ENCODE measurements at regions not wholly inside any gene's neighbourhood (a gene's known extent, or its start where the extent isn't known, plus 50 kb on each side); places are given as distances from the start of the nearest gene placed in this dataset.

DNA sequence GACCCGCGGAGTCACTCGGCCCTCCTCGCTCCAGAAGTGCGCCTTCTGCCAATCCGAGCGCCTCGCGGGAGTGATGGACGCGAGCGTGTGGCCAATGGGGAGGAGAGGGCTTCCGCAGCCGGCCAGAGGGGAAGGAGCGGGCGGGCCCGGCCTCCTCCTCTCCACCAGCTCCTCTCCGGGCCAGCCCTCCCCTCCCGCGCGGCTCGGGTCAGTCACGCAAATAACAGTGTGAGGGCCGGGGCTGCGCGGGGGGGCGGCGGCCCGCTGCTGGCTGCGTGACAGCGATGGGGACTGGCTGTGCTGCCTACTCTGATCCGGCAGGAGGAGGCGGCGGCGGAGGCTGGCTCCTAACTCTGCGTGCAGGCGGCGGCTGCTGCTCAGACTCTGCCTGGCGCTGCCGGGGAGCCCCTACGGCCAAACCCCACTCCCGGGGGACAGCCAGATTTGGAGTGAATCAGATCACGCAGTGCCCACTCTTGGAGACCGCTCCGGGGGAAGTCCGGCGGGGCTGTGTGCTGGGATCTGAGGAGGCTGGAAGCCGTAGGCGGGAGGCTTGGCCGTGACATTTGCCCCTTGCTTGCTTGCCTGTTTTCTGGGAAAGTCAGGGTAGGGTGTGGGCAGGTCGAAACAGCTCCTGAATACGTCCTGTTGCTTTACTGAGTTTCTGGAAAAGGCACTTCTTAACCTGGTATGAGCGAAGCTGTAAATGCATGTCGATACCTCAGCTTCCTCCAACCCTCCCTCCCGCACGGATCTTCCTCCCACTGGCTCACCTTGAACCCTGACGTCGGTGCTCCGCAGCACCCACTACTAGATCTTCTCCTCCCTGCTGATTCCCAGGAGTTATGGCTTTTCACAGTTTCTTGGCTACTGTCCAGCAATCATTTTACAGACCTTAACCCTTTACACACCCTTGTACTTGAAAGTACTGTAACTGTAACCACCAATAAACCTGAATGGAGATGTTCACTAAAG lies 97.9 kb upstream of the SERTAD2 start (continued):
- TF ChIP-seq ZNF207 (IDR thresholded peaks at IDR 0.05; ENCODE audit: borderline replicate concordance), result no peak
- no peak for TF ChIP-seq ZC3H4 (CRISPR knock-in tag; IDR thresholded peaks at IDR 0.05; ENCODE audit: borderline replicate concordance)
- TF ChIP-seq, protein P1, sequence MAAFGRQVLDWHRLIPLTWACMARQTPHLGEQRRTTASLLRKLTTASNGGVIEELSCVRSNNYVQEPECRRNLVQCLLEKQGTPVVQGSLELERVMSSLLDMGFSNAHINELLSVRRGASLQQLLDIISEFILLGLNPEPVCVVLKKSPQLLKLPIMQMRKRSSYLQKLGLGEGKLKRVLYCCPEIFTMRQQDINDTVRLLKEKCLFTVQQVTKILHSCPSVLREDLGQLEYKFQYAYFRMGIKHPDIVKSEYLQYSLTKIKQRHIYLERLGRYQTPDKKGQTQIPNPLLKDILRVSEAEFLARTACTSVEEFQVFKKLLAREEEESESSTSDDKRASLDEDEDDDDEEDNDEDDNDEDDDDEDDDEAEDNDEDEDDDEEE (CRISPR knock-in tag; IDR thresholded peaks at IDR 0.05), result no peak
- peak; percentile 70 for TF ChIP-seq JARID2 (CRISPR knock-in tag; IDR thresholded peaks at IDR 0.05; ENCODE audit: insufficient replicate concordance)
- no peak for TF ChIP-seq ZNF747 (CRISPR knock-in tag; IDR thresholded peaks at IDR 0.05; ENCODE audit: borderline replicate concordance)
- TF ChIP-seq, protein P2, sequence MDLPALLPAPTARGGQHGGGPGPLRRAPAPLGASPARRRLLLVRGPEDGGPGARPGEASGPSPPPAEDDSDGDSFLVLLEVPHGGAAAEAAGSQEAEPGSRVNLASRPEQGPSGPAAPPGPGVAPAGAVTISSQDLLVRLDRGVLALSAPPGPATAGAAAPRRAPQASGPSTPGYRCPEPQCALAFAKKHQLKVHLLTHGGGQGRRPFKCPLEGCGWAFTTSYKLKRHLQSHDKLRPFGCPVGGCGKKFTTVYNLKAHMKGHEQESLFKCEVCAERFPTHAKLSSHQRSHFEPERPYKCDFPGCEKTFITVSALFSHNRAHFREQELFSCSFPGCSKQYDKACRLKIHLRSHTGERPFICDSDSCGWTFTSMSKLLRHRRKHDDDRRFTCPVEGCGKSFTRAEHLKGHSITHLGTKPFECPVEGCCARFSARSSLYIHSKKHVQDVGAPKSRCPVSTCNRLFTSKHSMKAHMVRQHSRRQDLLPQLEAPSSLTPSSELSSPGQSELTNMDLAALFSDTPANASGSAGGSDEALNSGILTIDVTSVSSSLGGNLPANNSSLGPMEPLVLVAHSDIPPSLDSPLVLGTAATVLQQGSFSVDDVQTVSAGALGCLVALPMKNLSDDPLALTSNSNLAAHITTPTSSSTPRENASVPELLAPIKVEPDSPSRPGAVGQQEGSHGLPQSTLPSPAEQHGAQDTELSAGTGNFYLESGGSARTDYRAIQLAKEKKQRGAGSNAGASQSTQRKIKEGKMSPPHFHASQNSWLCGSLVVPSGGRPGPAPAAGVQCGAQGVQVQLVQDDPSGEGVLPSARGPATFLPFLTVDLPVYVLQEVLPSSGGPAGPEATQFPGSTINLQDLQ (CRISPR knock-in tag; IDR thresholded peaks at IDR 0.05), result no peak
- TF ChIP-seq, protein P3, sequence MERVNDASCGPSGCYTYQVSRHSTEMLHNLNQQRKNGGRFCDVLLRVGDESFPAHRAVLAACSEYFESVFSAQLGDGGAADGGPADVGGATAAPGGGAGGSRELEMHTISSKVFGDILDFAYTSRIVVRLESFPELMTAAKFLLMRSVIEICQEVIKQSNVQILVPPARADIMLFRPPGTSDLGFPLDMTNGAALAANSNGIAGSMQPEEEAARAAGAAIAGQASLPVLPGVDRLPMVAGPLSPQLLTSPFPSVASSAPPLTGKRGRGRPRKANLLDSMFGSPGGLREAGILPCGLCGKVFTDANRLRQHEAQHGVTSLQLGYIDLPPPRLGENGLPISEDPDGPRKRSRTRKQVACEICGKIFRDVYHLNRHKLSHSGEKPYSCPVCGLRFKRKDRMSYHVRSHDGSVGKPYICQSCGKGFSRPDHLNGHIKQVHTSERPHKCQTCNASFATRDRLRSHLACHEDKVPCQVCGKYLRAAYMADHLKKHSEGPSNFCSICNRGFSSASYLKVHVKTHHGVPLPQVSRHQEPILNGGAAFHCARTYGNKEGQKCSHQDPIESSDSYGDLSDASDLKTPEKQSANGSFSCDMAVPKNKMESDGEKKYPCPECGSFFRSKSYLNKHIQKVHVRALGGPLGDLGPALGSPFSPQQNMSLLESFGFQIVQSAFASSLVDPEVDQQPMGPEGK (CRISPR knock-in tag; IDR thresholded peaks at IDR 0.05), result peak; percentile 98
- TF ChIP-seq SIN3A (IDR thresholded peaks at IDR 0.05; ENCODE audit: borderline replicate concordance, low read depth, low read length), result peak; percentile 80; the same call in 1 of the 2 replicates
- TF ChIP-seq, protein P4, sequence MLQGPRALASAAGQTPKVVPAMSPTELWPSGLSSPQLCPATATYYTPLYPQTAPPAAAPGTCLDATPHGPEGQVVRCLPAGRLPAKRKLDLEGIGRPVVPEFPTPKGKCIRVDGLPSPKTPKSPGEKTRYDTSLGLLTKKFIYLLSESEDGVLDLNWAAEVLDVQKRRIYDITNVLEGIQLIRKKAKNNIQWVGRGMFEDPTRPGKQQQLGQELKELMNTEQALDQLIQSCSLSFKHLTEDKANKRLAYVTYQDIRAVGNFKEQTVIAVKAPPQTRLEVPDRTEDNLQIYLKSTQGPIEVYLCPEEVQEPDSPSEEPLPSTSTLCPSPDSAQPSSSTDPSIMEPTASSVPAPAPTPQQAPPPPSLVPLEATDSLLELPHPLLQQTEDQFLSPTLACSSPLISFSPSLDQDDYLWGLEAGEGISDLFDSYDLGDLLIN (CRISPR knock-in tag; IDR thresholded peaks at IDR 0.05; ENCODE audit: borderline replicate concordance), result no peak
- no peak for TF ChIP-seq ZNF326 (CRISPR knock-in tag; IDR thresholded peaks at IDR 0.05; ENCODE audit: borderline replicate concordance)
- TF ChIP-seq, protein P5, sequence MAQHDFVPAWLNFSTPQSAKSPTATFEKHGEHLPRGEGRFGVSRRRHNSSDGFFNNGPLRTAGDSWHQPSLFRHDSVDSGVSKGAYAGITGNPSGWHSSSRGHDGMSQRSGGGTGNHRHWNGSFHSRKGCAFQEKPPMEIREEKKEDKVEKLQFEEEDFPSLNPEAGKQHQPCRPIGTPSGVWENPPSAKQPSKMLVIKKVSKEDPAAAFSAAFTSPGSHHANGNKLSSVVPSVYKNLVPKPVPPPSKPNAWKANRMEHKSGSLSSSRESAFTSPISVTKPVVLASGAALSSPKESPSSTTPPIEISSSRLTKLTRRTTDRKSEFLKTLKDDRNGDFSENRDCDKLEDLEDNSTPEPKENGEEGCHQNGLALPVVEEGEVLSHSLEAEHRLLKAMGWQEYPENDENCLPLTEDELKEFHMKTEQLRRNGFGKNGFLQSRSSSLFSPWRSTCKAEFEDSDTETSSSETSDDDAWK (CRISPR knock-in tag; IDR thresholded peaks at IDR 0.05), result no peak
- TF ChIP-seq ZNF136 (CRISPR knock-in tag; IDR thresholded peaks at IDR 0.05; ENCODE audit: low read depth), result no peak
- TF ChIP-seq MAFF (IDR thresholded peaks at IDR 0.05; ENCODE audit: low read depth, low read length), result no peak
- TF ChIP-seq, protein P6, sequence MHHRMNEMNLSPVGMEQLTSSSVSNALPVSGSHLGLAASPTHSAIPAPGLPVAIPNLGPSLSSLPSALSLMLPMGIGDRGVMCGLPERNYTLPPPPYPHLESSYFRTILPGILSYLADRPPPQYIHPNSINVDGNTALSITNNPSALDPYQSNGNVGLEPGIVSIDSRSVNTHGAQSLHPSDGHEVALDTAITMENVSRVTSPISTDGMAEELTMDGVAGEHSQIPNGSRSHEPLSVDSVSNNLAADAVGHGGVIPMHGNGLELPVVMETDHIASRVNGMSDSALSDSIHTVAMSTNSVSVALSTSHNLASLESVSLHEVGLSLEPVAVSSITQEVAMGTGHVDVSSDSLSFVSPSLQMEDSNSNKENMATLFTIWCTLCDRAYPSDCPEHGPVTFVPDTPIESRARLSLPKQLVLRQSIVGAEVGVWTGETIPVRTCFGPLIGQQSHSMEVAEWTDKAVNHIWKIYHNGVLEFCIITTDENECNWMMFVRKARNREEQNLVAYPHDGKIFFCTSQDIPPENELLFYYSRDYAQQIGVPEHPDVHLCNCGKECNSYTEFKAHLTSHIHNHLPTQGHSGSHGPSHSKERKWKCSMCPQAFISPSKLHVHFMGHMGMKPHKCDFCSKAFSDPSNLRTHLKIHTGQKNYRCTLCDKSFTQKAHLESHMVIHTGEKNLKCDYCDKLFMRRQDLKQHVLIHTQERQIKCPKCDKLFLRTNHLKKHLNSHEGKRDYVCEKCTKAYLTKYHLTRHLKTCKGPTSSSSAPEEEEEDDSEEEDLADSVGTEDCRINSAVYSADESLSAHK (CRISPR knock-in tag; IDR thresholded peaks at IDR 0.05; ENCODE audit: borderline replicate concordance), result no peak
- peak; percentile 41; the same call in 1 of the 2 replicates for TF ChIP-seq FOXK1 (CRISPR knock-in tag; IDR thresholded peaks at IDR 0.05; ENCODE audit: borderline replicate concordance, low read depth)
- TF ChIP-seq, protein P7, sequence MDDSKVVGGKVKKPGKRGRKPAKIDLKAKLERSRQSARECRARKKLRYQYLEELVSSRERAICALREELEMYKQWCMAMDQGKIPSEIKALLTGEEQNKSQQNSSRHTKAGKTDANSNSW (CRISPR knock-in tag; IDR thresholded peaks at IDR 0.05; ENCODE audit: borderline replicate concordance), result no peak

Measured in HepG2 (cell line).